Thyroid gland (tissue), 4 donors: ENCODE measurements at regions not wholly inside any gene's neighbourhood (a gene's known extent, or its start where the extent isn't known, plus 50 kb on each side); places are given as distances from the start of the nearest gene placed in this dataset.

Experiments used
- CTCF ChIP-seq, 6 experiments: fragments of 200-600 bp in 3 of 6; fragments of 450-650 bp in 3 of 6; sonication (generic) in 3 of 6; IDR thresholded peaks; one replicate each; pipeline ENCODE4 v1.5.1; 2016 to 2019; ENCODE audit warnings: antibody characterized with exemption in 6 of 6, mild to moderate bottlenecking in 2 of 6, inconsistent platforms in 1 of 6, moderate library complexity in 1 of 6
- POLR2A ChIP-seq, 2 donors: fragments of 450-650 bp; IDR thresholded peaks; one replicate each; pipeline ENCODE4 v1.6.1; 2017; ENCODE audit warnings: antibody characterized with exemption in 2 of 2, mild to moderate bottlenecking in 2 of 2, moderate library complexity in 1 of 2

- TF ChIP-seq CTCF (IDR thresholded peaks at IDR 0.05): no peak
- TF ChIP-seq POLR2A (IDR thresholded peaks at IDR 0.05): no peak
These were observed 458.3 kb upstream of the FANCL start for GRCh38 chr2:58699411-58699810.
